ENCODE measurements at regions not wholly inside any gene's neighbourhood (a gene's known extent, or its start where the extent isn't known, plus 50 kb on each side); places are given as distances from the start of the nearest gene placed in this dataset.

DNA sequence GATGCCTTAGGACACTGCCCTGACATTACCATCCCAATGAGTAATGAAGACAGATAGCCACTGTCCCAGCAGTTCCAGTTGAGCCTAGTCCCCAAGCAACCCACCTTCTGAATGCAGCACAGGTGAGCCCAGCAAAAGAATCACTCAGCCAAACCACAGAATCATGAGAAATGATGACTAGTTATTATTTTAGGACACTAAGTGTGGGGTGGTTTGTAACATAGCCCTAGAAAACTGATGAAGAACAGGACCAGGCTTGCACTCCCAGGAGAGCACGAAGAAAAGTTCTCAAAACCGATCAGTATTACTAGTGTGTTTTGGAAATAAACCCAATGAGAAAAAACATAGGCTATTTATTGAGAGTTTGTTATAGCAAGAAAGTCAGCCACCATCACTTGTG, 129.6 kb upstream of the CNTN6 start:
- DNase-seq: no peak

DNA sequence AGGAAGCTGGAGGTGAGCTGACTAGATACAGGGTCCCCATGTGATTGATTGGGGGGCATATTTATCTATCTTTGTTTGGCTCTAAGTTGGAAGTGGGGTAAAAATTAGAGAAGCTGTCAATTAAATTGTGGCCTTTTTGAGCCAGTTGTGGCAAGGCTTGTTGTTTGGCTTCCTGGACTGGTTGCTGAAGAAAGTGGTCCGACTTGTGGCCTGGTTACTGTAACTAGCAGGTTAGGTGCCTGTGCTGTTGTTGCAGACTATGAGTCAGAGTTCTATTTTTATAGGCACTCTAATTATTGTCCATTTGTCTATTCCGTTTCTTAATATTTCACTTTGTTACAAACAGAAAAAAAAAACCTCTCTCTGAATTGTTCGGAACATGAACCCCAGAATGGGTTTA, 129.1 kb upstream of the CNTN6 start:
- no peak for DNase-seq

DNA sequence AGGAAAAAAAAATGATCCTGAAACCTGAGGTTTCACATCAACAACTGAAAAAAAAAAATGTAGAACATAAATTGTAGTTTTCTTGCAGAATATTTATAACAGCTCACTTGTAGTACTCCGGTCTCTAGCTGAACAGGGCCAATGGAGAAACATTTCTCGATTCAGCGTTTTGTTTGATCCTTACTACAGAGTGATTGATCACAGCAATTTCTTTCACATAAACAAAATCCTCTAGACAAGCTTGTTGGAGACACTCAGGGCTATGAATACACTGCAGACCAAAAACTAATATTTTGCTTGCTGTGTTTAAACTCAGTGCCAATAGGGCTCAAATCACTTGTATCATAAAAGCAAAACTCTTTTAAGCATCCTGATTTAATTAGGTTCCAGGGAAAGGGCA, 127.0 kb upstream of the CNTN6 start:
- no peak for DNase-seq

DNA sequence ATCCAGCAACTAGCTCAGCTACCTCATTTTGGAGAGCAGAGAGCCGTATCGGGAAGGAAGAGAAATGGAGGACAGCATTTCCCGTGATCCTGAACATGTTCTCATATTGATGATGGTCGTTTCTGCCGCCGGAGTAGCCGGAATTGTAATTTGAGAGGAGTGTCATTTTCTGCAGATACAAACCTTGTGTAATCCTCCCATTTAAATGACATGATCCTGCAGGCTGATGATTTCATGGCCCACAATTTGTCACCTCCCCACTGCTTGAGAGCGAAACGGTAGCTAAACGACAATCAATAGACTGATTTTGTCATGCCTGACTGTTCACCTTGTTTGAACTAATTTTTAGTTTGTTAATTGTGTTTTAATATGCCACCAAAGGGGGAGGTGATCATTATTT, 126.5 kb upstream of the CNTN6 start:
- DNase-seq: no peak

DNA sequence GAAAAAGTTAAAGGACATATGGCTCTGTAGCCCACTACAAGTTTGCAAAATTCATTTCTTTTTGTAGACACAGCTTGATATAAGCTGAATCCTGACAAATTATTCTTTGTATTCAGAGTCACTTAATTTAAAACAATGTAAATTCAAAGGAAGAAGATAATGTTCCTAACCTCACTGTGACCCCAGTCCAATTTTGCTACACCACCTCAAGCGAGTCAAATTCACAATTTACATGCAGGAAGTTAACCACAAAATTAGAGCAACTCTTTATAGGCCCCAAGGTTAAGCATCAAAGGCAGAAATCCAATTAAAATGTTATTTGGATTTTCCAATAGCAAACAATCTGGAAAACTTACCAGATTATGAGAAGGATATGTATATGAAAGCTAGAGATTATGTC, 119.5 kb upstream of the CNTN6 start:
- DNase-seq: no peak

DNA sequence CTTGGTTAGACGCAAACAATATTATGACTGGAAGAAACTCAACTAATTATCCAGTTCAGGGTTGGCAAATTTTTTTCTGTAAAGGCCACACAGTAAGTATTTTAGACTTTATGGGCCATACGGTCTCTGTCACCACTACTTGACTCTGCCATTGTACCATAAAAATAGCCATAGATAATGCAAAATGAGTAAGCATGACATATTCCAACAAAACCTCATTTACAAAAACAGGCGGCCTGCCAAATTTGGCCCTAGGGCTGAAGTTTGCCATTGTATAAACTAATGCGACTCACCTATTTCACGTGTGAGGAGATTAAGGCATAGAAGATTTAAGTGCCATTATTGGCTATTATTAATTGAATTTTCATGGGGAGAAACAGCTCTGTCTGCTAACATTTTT, 116.8 kb upstream of the CNTN6 start:
- no peak for DNase-seq

DNA sequence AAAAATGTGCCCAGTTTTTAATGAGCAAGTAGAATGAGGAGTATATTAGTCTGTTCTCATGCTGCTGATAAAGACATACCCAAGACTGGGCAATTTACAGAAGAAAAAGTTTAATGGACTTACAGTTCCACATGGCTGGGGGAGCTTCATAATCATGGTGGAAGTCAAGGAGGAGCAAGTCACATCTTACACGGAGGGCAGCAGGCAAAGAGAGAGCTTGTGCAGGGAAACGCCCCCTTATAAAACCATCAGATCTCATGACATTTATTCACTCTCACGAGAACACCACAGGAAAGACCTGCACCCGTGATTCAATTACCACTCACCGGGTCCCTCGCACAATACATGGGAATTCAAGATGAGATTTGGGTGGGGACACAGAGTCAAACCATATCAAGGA, 111.7 kb upstream of the CNTN6 start:
- no peak for DNase-seq

DNA sequence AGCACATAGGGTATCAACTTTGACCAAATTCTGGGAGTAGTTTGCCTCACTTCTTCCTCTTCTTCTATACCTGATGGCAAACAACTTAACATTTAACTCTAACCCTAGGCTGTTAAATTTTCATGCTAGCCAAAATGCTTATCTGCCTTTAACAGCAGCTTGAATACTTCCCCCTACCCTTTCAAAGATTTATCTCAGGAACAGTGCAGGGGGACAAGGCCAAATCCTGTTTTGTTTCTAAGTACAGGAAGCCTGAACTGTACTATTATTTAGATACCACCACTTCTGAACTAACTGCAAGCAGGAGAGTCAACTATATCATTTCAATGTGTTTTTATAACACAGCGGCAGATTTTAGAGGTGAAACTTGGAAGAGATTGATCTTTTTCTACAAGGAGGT, 104.0 kb upstream of the CNTN6 start:
- DNase-seq: no peak

DNA sequence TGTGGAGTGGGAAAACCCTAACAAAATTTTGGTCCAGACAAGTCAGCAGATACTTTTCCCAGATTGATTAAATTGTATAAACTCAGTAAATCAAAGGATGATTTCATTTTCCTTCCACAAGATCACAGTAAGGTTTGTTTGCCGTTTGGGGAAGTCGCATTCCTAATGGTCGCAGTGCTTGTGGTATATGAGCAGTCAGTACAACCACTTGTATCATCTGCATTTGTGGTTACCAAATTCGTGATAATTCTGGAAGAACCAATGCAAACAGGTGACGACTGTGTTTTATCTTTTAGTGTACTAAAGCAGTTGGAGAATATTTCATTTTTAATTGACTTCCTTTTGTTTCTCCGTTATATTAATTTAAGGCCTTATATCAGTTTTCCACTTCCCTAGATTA, 100.0 kb upstream of the CNTN6 start:
- no peak for DNase-seq

DNA sequence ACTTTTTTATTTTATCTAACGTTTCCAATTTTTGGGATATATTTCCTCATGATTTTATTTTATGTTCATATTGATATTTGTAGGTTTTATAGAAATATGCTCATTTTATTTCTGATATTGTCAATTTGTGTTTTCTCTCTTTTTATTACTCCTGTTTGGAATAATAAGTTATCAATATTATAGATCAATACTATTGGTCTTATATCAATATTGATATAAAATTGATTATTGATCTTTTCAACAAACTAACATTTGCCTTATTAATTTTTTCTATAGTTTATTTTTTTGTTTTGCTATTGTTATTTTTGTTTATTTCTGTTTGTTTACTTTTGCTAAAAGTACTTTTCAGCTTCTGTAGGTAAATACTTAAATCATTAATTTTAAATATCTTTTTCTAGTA, 90.8 kb upstream of the CNTN6 start:
- no peak for DNase-seq

DNA sequence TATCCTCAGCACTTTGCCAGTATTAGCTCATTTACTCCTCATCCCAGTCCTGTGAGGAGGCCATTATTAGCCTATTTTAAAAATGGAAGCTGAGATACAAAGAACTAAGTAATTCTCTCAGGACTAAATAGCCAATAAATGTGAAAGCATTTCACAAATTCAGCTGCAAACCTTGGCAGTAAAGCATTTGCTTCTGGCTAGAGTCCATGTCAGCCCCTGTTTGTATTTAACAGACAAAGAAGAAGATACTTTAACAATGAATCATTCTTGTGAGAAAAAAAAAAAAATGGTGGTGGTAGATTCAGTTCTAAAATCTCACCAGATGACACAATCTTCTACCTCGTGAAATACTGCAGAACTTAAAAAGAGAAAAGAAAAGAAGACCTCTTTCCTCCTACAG, 85.0 kb upstream of the CNTN6 start:
- DNase-seq: no peak

DNA sequence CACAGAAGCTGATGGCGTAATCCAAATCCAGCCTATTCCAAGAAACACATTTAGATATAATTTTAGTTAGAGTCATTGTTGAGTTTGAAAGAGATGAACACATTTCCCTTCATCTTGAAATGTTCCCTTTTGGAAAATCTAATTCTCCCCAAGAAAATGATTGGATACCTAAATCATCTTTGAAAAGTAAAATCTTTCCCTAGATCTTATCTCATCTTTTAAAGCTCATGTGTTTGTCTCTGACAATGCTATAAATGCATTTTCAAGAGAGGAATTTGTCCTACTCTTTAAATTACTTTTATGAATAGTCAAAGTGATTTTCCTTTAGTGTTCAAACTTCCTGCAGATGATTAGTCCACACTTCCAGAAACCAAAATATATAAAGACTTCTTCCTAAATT, 82.6 kb upstream of the CNTN6 start:
- no peak for DNase-seq

DNA sequence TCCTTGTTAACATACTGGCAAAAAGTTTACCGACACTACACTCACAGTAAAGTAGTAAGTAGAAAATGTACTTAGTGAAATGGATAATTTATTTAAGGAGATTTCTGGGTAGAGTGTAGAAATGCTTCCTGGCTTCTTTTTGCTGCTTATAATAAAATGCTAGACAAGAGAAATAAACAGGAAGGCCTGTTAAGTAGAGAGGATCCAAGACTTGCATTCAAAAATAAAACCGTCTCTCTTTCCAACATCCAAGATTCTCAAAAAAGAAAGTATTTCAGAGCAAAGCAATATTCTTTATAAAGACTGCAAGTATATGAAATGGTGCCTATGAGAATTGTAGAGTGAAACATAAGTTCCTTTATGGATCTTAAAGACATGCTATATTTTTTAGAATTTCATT, 77.0 kb upstream of the CNTN6 start:
- DNase-seq: no peak

DNA sequence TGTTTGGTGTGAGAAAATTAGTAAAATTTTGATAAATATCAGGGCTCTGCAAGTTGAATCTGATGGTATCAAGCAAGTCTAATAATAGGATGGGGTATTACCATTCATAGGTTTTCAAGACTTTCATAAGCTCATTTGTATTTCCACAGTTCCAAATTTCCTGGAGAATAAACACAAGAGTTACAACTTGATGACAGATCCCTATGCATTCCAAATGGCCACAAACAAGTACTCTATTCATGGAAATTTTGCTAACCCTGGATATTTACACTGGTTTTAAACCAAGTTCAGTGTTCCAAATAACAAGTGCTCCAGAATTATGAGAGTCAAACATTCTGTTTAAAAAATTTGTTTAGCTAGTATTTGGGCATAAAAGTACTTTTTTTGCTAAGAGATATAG, 75.0 kb upstream of the CNTN6 start:
- no peak for DNase-seq

DNA sequence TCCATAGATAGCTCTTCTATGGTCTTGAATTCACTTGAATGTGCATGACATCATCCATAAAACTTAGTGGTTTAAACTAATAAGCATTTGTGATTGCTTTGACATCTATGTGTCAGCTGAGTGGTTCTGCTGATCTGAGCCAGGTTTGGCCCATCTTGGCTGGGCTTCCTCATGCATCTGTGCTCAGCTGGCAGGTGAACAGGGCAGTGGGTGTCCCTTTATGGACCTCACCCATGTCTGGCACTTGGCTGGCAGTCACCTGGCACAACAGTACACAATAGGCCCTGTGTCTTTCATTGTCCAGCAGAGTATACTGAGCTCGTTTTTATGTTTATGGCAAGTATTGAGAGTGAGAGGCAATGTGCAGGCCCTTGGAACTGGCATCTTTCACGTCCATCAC, 73.7 kb upstream of the CNTN6 start:
- DNase-seq: no peak

DNA sequence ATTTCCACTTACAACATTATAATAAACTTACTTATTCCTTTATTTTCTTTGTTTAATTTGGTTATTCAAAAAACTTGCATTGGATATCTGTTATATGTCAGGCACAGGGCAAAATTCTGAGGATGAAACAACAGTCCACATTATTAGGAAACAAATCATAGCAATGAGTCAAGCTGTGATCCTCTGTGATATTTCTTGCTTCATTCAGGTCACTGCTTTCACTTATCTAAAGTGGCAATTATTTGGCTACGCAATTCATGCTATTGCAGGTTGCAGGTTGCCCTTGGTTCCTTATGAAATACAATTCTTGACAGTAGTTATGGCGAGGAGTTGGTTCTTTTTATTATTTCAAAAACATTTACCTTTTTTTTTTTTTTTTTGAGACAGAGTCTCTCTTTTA, 66.4 kb upstream of the CNTN6 start:
- DNase-seq: no peak

DNA sequence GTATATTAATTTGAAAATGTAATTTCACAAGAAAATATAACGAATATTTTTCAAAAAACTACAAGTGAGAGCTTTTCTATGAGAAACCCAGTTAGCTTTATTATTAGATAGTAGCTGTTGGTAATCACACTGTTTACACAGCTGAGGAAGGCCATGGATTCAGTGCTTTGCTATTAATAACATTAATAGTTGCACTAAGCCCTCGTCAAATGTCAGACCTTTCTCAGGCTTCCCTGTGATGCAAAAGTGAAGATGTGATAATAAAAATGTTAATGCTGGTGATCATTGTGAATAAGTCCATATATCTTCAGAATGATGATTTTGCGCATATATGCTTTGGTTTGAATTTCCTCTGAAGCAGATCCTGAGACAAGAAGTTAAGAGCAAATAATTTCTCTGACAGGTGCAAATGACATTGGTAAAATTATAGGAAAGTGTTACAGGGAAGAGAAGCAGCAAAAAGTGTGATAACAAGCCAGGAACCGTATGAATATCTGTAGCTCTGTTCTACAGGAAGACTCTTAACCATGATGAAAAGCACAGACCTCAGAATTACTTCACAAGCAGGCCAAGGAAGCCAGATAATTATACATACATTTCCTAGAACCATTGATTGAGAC, 56.5 kb upstream of the CNTN6 start:
- no peak for DNase-seq

DNA sequence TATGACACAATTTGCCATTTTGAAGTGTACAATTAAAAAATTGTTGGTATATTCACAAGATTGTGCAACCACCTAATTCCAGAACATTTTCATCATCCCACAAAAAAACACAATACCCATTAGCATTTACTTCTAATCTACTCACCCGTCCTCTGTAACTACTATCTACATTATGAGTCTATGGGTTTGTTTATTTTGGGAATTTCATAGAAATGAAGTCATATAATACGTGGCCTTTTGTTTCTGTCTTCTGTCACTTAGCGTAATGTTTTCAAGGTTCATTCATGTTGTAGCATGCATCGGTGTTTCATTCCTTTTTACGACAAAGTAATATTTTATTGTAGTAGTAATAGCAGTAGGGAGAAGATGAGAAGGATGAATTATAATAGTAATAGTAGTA, 55.2 kb upstream of the CNTN6 start:
- no peak for DNase-seq

Data from NCI-H1092 (cell line).